Vagina (tissue), 2 donors: ENCODE measurements at regions not wholly inside any gene's neighbourhood (a gene's known extent, or its start where the extent isn't known, plus 50 kb on each side); places are given as distances from the start of the nearest gene placed in this dataset.

Source experiments
- DNase-seq, 2 donors: peaks; one replicate each; pipeline ENCODE4 v3.0.0-alpha.2; 2017; ENCODE audit errors: extremely low spot score in 2 of 2
- H3K27ac ChIP-seq: fragments of 200-600 bp; sonication (generic); one replicate; pipeline ENCODE4 v1.5.1; 2019
- H3K27me3 ChIP-seq: fragments of 200-600 bp; sonication (generic); one replicate; pipeline ENCODE4 v1.5.1; 2019
- H3K36me3 ChIP-seq, 2 donors: fragments of 200-600 bp; sonication (generic); one replicate each; pipeline ENCODE4 v1.5.1; 2017 to 2019
- H3K4me1 ChIP-seq: fragments of 200-600 bp; sonication (generic); one replicate; pipeline ENCODE4 v1.5.1; 2019
- H3K4me3 ChIP-seq, 2 donors: fragments of 200-600 bp; sonication (generic); 1 replicate in 1 of 2; 2 replicates in 1 of 2; pipeline ENCODE4 v1.5.1; 2016 to 2019
- H3K9me3 ChIP-seq: fragments of 200-600 bp; sonication (generic); one replicate; pipeline ENCODE4 v1.5.1; 2019
- CTCF ChIP-seq, 3 experiments: fragments of 450-650 bp in 2 of 3; fragments of 200-600 bp in 1 of 3; sonication (generic) in 1 of 3; IDR thresholded peaks; one replicate each; pipeline ENCODE4 v1.5.1; 2017 to 2019; ENCODE audit warnings: antibody characterized with exemption in 3 of 3, mild to moderate bottlenecking in 2 of 3, moderate library complexity in 2 of 3
- POLR2A ChIP-seq, 2 donors: fragments of 450-650 bp; IDR thresholded peaks; one replicate each; pipeline ENCODE4 v1.6.1; 2017; ENCODE audit warnings: antibody characterized with exemption in 2 of 2, mild to moderate bottlenecking in 2 of 2, moderate library complexity in 2 of 2
- POLR2AphosphoS5 ChIP-seq, 2 donors: sonication (generic); formaldehyde crosslinking; IDR thresholded peaks; one replicate each; pipeline ENCODE4 v1.9.0; 2017; ENCODE audit warnings: antibody characterized with exemption in 2 of 2, mild to moderate bottlenecking in 2 of 2, low read depth in 1 of 2; ENCODE audit not compliant: insufficient read depth in 1 of 2
- intact Hi-C: fragments of 100-400 bp; cut with DNase I; formaldehyde crosslinking; loops from one replicate; pipeline ENCODE4 v1.15.1; 2023

- Histone ChIP-seq H3K27ac (no peak overlapping the region), H3K36me3 (no peaks in the 10 kb centered on the region), H3K27me3 (no peaks in the 10 kb centered on the region), H3K4me3 (no peak overlapping the region), H3K4me1 (no peaks in the 10 kb centered on the region), H3K9me3 (no peaks in the 10 kb centered on the region)
- DNase-seq: no peak
- intact Hi-C loops: no loop called here
- TF ChIP-seq POLR2AphosphoS5 (IDR thresholded peaks at IDR 0.05; ENCODE audit: insufficient read depth in 1 of 2, low read depth in 1 of 2): no peak
- no peak for TF ChIP-seq CTCF (IDR thresholded peaks at IDR 0.05)
- TF ChIP-seq POLR2A (IDR thresholded peaks at IDR 0.05): no peak
These were observed 613.5 kb upstream of the CDH4 start for GRCh38 chr20:60638430-60639098.

GRCh38 chr20:60641879-60642447, 610.1 kb upstream of the CDH4 start:
- no peaks in the 10 kb centered on the region for H3K4me1 ChIP-seq
- no peak for DNase-seq
- H3K9me3 ChIP-seq: no peaks in the 10 kb centered on the region
- no peaks in the 10 kb centered on the region for H3K36me3 ChIP-seq
- no peak overlapping the region for H3K4me3 ChIP-seq
- no peak for TF ChIP-seq POLR2AphosphoS5 (IDR thresholded peaks at IDR 0.05; ENCODE audit: insufficient read depth in 1 of 2, low read depth in 1 of 2)
- TF ChIP-seq POLR2A (IDR thresholded peaks at IDR 0.05): no peak
- no peak for TF ChIP-seq CTCF (IDR thresholded peaks at IDR 0.05)
- intact Hi-C loops: no loop called here
- no peaks in the 10 kb centered on the region for H3K27me3 ChIP-seq
- no peak overlapping the region for H3K27ac ChIP-seq

- Histone ChIP-seq H3K27ac (no peak overlapping the region), H3K4me1 (no peaks in the 10 kb centered on the region), H3K27me3 (no peaks in the 10 kb centered on the region), H3K9me3 (no peaks in the 10 kb centered on the region), H3K36me3 (no peaks in the 10 kb centered on the region), H3K4me3 (no peak overlapping the region)
- DNase-seq: no peak
- intact Hi-C loops: no loop called here
- TF ChIP-seq POLR2AphosphoS5 (IDR thresholded peaks at IDR 0.05; ENCODE audit: insufficient read depth in 1 of 2, low read depth in 1 of 2) (no peak), CTCF (IDR thresholded peaks at IDR 0.05) (no peak), POLR2A (IDR thresholded peaks at IDR 0.05) (no peak)
These were observed 609.5 kb upstream of the CDH4 start for GRCh38 chr20:60642541-60642940.

GRCh38 chr20:60648556-60648955, 603.5 kb upstream of the CDH4 start:
- Histone ChIP-seq H3K36me3 (no peaks in the 10 kb centered on the region), H3K9me3 (no peaks in the 10 kb centered on the region), H3K4me3 (no peak overlapping the region), H3K4me1 (no peaks in the 10 kb centered on the region), H3K27ac (no peak overlapping the region), H3K27me3 (no peaks in the 10 kb centered on the region)
- DNase-seq: no peak
- TF ChIP-seq CTCF (IDR thresholded peaks at IDR 0.05) (no peak), POLR2AphosphoS5 (IDR thresholded peaks at IDR 0.05; ENCODE audit: insufficient read depth in 1 of 2, low read depth in 1 of 2) (no peak), POLR2A (IDR thresholded peaks at IDR 0.05) (no peak)
- intact Hi-C loops: no loop called here

- Histone ChIP-seq H3K27ac (no peak overlapping the region), H3K36me3 (no peaks in the 10 kb centered on the region), H3K9me3 (no peaks in the 10 kb centered on the region), H3K4me1 (no peaks in the 10 kb centered on the region), H3K27me3 (no peaks in the 10 kb centered on the region), H3K4me3 (no peak overlapping the region)
- TF ChIP-seq CTCF (IDR thresholded peaks at IDR 0.05) (no peak), POLR2A (IDR thresholded peaks at IDR 0.05) (no peak), POLR2AphosphoS5 (IDR thresholded peaks at IDR 0.05; ENCODE audit: insufficient read depth in 1 of 2, low read depth in 1 of 2) (no peak)
- intact Hi-C loops: no loop called here
- no peak for DNase-seq
These were observed 602.5 kb upstream of the CDH4 start for GRCh38 chr20:60649541-60649940.
